ENCODE measurements at regions not wholly inside any gene's neighbourhood (a gene's known extent, or its start where the extent isn't known, plus 50 kb on each side); places are given as distances from the start of the nearest gene placed in this dataset.
"Not testable (repeated sequence)": the region's sequence is repeated elsewhere in the genome, so short reads cannot be mapped to it uniquely, and the experiment has no call there.

GRCh38 chr2:238512247-238512867 lies 85.6 kb downstream of the ASB1 start:
- no peak for TF ChIP-seq CTCF (IDR thresholded peaks at IDR 0.05; ENCODE audit: extremely low read depth, insufficient read depth, missing control alignments)
- in situ Hi-C loops (cut with MboI; ENCODE audit: low pct_unique_long_range_greater_than_20kb, low sequenced_read_pairs, unreplicated experiment) = no loop called here
- no peak for DNase-seq (ENCODE audit: low spot score)

- in situ Hi-C loops (cut with MboI; ENCODE audit: low pct_unique_long_range_greater_than_20kb, low sequenced_read_pairs, unreplicated experiment) = no loop called here
- DNase-seq (ENCODE audit: low spot score) = peak; percentile 74
Observed at GRCh38 chr2:238513346-238513745, 86.6 kb downstream of the ASB1 start.

GRCh38 chr2:238514024-238514423 lies 87.3 kb downstream of the ASB1 start:
- DNase-seq (ENCODE audit: low spot score); in situ Hi-C loops (cut with MboI; ENCODE audit: low pct_unique_long_range_greater_than_20kb, low sequenced_read_pairs, unreplicated experiment): not testable (repeated sequence)

More at GRCh38 chr2:238513346-238513745, 86.6 kb downstream of the ASB1 start:
- peak; percentile 49 for TF ChIP-seq CTCF (IDR thresholded peaks at IDR 0.05; ENCODE audit: extremely low read depth, insufficient read depth, missing control alignments)

GRCh38 chr2:238515377-238515776 lies 88.7 kb downstream of the ASB1 start:
- no peak for DNase-seq (ENCODE audit: low spot score)
- TF ChIP-seq CTCF (IDR thresholded peaks at IDR 0.05; ENCODE audit: extremely low read depth, insufficient read depth, missing control alignments) = no peak
- in situ Hi-C loops (cut with MboI; ENCODE audit: low pct_unique_long_range_greater_than_20kb, low sequenced_read_pairs, unreplicated experiment) = no loop called here

GRCh38 chr2:238517209-238517608 lies 90.5 kb downstream of the ASB1 start:
- DNase-seq (ENCODE audit: low spot score) = no peak
- in situ Hi-C loops (cut with MboI; ENCODE audit: low pct_unique_long_range_greater_than_20kb, low sequenced_read_pairs, unreplicated experiment) = no loop called here
- no peak for TF ChIP-seq CTCF (IDR thresholded peaks at IDR 0.05; ENCODE audit: extremely low read depth, insufficient read depth, missing control alignments)

- in situ Hi-C loops (cut with MboI; ENCODE audit: low pct_unique_long_range_greater_than_20kb, low sequenced_read_pairs, unreplicated experiment) = no loop called here
- no peak for DNase-seq (ENCODE audit: low spot score)
- no peak for TF ChIP-seq CTCF (IDR thresholded peaks at IDR 0.05; ENCODE audit: extremely low read depth, insufficient read depth, missing control alignments)
Observed at GRCh38 chr2:238518172-238518820, 91.6 kb downstream of the ASB1 start.

GRCh38 chr2:238518821-238519186 lies 92.1 kb downstream of the ASB1 start:
- no peak for DNase-seq (ENCODE audit: low spot score)
- TF ChIP-seq CTCF (IDR thresholded peaks at IDR 0.05; ENCODE audit: extremely low read depth, insufficient read depth, missing control alignments) = no peak
- in situ Hi-C loops (cut with MboI; ENCODE audit: low pct_unique_long_range_greater_than_20kb, low sequenced_read_pairs, unreplicated experiment) = no loop called here
